ENCODE measurements at regions not wholly inside any gene's neighbourhood (a gene's known extent, or its start where the extent isn't known, plus 50 kb on each side); places are given as distances from the start of the nearest gene placed in this dataset.

GRCh38 chr1:2930913-2931723 is 90.1 kb upstream of the ACTRT2 start:
- Histone ChIP-seq H3K9ac (ENCODE audit: low read depth, low read length) (no peak overlapping the region), H3K79me1 (ENCODE audit: low read depth in 1 of 2, low read length in 2 of 2) (no peaks in the 10 kb centered on the region), H4K5ac (ENCODE audit: low read depth, low read length) (no peak overlapping the region), H4K8ac (ENCODE audit: low read depth in 2 of 2, low read length in 2 of 2) (no peak overlapping the region), H2BK20ac (ENCODE audit: low read depth, low read length) (no peak overlapping the region), H3K4me1 (ENCODE audit: control insufficient read depth, insufficient read depth, low read length) (no peaks in the 10 kb centered on the region), H3K18ac (ENCODE audit: low read depth, low read length) (no peak overlapping the region), H2AFZ (replicated peaks; ENCODE audit: low read length, poor library complexity) (no peak overlapping the region), H2BK15ac (ENCODE audit: low read depth, low read length) (no peak overlapping the region), H3K9me1 (ENCODE audit: insufficient read depth, low read length) (no peaks in the 10 kb centered on the region), H3K4ac (ENCODE audit: low read depth, low read length) (no peak overlapping the region), H2BK120ac (ENCODE audit: low read depth, low read length) (no peak overlapping the region), H3K9me3 (ENCODE audit: control insufficient read depth, insufficient read depth, low read length) (peaks cover 78% of the 10 kb centered on the region), H3K27ac (ENCODE audit: insufficient read depth, low read length) (no peak overlapping the region), H3K4me2 (ENCODE audit: low read depth, low read length) (no peak overlapping the region), H2BK5ac (ENCODE audit: low read depth, low read length, poor library complexity, severe bottlenecking) (no peak overlapping the region), H4K20me1 (ENCODE audit: insufficient read depth, low read length) (no peaks in the 10 kb centered on the region), H3K4me3 (ENCODE audit: insufficient read depth, low read depth, low read length) (no peak overlapping the region), H3K56ac (ENCODE audit: extremely low read depth, insufficient read depth, low read length) (no peak overlapping the region), H2AK9ac (replicated peaks; ENCODE audit: low read depth, low read length, poor library complexity) (no peak overlapping the region), H3K14ac (replicated peaks; ENCODE audit: low read depth, low read length) (no peak overlapping the region), H3K36me3 (ENCODE audit: control insufficient read depth, insufficient read depth, low read length) (no peaks in the 10 kb centered on the region), H4K91ac (ENCODE audit: insufficient read depth, low read depth, low read length) (no peak overlapping the region), H2AK5ac (ENCODE audit: low read depth, low read length) (no peak overlapping the region), H3K27me3 (ENCODE audit: control insufficient read depth, insufficient read depth, low read length) (no peaks in the 10 kb centered on the region), H3K23ac (ENCODE audit: low read depth, low read length) (no peak overlapping the region)
- DNase-seq (no peak), ATAC-seq (ENCODE audit: low read depth) (no peak)
- intact Hi-C loops (cut with micrococcal nuclease) (no loop called here), dilution Hi-C loops (cut with HindIII; ENCODE audit: low sequenced_read_pairs, unreplicated experiment) (no loop called here), in situ Hi-C loops (cut with MboI; ENCODE audit: low sequenced_read_pairs) (no loop called here)
- WGBS, 2 experiments (ENCODE audit: extremely low coverage in 2 of 2, insufficient read length in 1 of 2): 68% methylated on average over 15 of the region's 36 CpGs; no CpG with 5 or more reads in 1 of the 2 experiments
- BruUV-seq (replicated peaks): no TSS peak
- TF ChIP-seq NFE2L2 (IDR thresholded peaks at IDR 0.05; ENCODE audit: low read depth, low read length) (no peak), CEBPB (IDR thresholded peaks at IDR 0.05; ENCODE audit: low read depth, low read length) (no peak), FOS (IDR thresholded peaks at IDR 0.05; ENCODE audit: low read depth, low read length) (no peak)
- POLR2A ChIA-PET (ENCODE audit: unreplicated experiment): no interaction called here
- CTCF ChIA-PET: no interaction called here

Data from IMR-90 (cell line).